HK-2 (cell line): ENCODE measurements at regions not wholly inside any gene's neighbourhood (a gene's known extent, or its start where the extent isn't known, plus 50 kb on each side); places are given as distances from the start of the nearest gene placed in this dataset.

ENCODE experiments used
- DNase-seq: peaks from one replicate; pipeline ENCODE4 v3.0.0-alpha.2; 2018; ENCODE audit not compliant: unreplicated experiment

- no peak for DNase-seq
Observed at GRCh38 chr1:36643371-36644270, 160.9 kb upstream of the CSF3R start.

DNA sequence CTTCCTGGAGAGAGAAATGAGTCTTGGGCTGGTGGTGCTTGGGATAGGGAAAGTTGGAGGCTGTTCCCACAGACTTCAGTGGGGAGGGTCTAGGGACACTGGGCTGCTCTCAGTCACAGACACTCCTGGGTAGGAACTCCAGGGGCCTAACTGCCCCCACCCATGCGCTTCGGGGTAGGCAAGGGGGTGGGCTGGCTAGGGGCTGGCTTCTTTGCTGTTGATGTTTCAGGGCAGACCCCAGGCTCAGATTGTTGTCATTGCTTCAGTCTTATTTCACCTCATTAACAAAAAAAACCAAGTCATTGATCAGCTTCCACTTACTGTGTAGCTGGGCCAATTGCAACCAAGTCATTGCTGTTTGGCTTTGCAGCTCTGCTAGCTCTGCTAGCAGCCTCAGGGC lies 160.1 kb upstream of the CSF3R start:
- DNase-seq: no peak

DNA sequence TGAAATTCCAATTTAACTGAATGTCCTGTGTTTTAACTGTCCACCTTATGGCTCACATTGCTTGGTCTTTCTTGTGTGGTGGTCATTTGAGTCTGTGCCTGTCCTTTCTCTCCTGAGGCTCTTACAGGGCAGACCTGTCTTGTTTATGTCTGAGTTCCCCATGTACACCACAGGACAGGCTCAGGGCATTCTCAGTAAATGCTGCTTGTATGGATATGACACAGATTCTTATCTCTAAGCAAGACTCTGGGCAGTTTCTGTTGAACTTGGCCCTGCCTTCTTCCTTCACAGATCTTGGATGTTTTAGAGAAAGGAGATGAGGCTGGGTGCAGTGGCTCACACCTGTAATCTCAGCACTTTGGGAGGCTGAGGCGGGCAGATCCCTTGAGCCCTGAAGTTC lies 159.1 kb upstream of the CSF3R start:
- DNase-seq: no peak

- DNase-seq: no peak
Observed at GRCh38 chr1:36639461-36639860, 156.7 kb upstream of the CSF3R start.

DNA sequence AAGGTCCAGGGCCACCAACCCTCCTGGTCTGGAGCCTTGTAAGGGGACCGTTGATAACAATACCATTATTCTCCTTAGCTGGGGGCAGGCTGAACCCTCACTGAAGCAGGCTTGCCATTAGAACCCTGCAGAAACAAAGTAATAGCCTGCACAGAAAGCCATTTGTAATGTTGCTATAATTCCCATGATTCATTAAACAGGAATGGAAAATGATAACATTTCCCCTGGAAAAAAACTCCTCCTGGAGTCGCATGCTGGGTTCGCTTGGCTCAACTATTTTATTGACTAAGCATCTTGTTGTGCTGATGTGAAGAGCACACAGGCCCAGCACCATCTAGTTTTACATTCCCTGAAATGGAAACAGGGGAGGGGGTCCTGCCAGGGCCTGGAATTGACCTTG lies 155.6 kb upstream of the CSF3R start:
- no peak for DNase-seq

DNA sequence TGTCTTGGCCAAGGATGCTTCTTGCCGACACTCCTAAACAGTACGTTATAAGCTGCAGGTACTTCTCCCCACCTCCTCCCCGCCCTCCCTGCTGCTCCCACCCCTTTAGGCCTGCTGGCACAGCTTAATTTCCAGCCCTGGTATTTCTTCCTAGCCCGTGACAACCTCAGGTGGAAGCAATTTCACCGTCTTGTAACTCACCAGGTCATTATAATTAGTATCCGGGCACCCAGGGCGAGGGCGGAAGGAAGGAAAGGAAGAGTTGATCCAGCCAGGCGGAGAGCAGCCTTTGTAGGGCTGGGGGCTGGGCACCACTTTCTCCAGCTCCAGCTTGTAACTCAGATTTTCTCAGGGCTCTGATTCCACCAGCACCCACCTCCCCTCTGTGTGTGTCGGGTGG lies 153.5 kb upstream of the CSF3R start:
- no peak for DNase-seq

DNA sequence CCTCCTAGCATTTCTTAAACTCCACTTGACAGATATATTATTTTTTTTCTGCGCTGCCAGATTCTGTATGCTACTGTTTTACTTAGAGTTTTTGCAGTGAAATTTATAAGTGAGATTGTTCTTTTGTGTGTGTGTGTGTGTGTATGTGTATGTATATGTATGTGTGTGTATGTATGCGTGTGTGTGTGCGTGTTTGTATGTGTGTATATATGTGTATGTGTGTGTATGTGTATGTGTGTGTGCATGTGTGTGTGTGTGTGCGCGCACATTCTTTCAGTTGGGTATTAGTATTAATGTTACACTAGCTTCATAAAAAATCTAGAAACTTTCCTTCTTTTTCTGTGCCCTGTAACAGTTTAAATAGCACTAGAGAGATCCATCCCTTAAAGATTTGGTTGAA lies 152.6 kb upstream of the CSF3R start:
- no peak for DNase-seq

DNA sequence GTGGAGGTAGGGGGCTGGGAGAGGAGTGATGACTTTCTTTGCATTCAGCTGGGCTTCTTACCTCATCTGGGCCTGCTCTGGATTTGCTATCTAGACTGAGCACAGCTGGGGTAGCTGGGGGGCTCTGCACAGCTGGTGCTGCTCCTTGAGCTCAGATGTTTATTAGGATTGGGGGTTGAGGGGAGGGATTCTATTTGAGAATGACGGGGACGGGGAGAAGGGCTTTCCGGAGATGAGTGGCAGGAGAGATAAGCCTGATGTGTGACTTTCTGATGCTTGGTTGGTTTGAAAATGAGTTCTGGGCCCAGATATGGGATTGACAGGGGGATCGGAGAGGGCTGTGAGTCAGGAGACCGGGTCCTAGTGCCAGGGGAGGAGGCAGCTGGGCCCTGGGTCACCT lies 146.1 kb upstream of the CSF3R start:
- DNase-seq: no peak

GRCh38 chr1:36626435-36626834 lies 143.7 kb upstream of the CSF3R start:
- DNase-seq: no peak

GRCh38 chr1:36625935-36626310 lies 143.2 kb upstream of the CSF3R start:
- no peak for DNase-seq

DNA sequence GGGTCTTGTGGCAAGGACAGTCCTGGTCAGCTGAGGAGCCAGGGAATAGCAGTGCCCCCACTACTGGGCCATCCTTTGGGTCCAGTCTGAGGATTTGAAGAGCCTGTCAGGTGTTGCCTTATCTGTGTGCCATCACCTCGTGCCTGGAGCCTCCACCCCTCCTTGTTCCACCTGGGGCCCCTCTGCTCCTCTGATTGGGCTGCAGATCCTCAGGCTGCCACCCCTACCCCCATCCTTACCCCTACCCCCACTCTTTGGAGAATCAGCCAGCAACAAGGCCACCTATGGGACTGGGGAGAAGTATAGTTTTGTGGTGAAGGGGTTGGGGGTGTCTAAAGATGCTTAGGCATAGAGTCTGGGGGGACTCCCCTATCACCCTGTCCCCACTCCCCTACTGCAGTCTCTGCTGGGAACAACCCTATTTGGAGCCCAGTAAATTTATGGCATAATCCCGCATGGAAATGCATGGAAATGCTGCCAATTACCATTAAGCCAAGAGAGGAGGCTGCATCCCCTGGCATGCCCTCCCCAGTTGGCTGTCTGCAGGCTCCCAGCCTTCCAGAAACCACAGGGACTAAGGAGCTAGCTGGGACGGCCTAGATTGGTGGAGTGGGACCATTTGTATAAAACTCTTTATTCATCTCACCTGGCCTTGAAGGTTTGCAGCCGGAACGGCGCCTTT lies 142.7 kb upstream of the CSF3R start:
- DNase-seq: no peak

GRCh38 chr1:36624466-36624865 lies 141.8 kb upstream of the CSF3R start:
- no peak for DNase-seq

DNA sequence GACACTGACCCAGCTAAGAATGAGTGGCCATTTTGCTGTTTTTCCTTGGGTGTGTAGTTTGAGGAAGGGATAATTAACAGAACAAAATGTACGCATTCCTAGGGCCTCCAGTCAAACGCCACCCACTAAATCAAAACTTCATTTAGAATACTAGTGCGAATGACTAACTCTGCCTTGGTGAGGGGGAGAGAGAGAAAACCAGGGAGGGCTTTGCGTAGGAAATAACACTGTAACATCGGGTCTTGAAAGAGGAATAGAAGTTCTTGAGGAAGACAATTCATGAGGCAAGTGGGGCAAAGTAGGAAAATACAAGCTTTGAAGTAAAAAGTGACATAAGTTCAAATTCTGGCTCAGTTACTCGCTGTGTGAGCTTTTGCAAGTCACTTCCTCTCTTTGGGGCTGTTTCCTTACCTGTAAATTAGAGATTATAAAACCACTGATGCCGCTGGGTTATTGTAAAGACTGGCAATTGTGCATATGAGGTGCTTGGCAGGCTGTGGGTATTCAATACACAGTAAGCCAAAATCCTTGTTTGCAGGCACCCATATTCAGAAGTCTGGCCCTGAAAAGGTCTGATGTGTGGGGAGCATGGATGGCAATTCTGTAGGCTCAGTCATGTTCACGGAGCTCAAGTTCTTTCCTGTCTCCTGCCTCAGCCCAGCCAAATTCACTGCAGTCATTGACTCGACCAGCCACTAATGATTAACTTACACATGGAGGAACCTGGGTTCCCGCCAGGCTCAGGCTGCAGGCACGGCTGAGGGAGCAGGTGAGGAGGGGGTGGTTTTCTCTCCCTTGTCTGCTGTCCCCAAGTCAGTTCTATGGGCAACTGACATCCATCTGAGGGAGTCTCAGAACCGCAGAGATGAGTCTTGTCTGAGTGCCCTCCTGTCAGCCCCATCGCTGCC lies 140.3 kb upstream of the CSF3R start:
- peak; percentile 8 for DNase-seq

GRCh38 chr1:36621531-36621930 lies 138.8 kb upstream of the CSF3R start:
- DNase-seq: no peak

DNA sequence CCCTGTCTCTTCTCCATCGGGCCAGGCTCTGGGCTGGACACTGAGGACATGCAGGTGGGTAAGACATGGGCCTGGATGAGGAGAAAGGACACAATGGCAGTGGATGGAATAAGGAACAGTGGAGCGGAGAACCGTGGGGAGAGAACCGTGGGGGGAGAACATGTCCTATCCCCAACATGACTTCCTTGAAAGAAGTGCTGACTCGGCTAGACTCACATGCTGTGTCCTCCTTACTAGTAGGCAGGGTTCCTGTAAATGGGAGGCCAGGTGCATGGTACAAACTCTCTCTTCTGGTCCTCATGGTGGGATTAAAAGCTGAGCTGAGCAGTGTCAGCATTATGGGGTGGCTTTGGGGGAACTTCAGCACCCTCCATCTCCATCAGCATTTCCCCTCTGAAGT lies 137.4 kb upstream of the CSF3R start:
- no peak for DNase-seq

DNA sequence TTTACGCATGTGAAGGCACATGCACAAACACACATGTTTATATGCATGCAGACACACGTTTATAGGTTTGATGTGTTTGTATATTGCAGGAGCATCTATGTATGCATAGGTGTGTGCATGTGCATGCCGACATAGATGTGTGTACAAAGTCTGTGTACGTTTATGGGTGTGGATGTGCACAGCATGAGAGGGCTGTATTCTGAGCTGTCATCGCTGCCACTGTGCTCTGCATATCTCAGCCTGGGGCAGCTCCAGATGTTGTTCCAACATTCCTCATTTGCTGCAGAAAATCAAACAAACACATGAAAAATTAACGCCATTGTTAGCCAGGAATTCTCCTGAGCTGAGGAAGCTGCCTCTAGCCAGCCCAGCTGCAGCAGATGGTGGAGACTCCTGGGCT lies 132.3 kb upstream of the CSF3R start:
- no peak for DNase-seq

- no peak for DNase-seq
Observed at GRCh38 chr1:36614571-36614970, 131.9 kb upstream of the CSF3R start.

- no peak for DNase-seq
Observed at GRCh38 chr1:36613721-36614120, 131.0 kb upstream of the CSF3R start.

GRCh38 chr1:36612881-36613280 lies 130.2 kb upstream of the CSF3R start:
- DNase-seq: no peak

DNA sequence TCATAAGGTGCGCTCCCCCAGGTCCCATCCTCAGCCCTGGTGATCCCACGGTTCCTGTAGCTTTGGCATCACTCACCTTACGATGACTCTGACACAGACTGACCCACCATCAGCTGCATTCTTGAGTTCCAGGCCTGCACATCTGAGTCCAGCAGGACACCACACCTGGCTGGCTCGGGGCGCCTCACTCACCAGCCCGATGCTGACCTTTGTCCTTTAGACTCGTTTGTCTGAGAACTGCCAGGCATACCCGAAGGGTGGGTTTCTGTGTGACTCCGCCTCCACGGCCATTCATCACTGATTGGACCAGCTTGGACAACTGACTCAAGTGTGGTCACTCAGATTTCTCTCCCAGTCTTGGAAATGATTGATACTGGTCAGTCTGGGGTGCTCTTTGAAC lies 129.4 kb upstream of the CSF3R start:
- DNase-seq: no peak

DNA sequence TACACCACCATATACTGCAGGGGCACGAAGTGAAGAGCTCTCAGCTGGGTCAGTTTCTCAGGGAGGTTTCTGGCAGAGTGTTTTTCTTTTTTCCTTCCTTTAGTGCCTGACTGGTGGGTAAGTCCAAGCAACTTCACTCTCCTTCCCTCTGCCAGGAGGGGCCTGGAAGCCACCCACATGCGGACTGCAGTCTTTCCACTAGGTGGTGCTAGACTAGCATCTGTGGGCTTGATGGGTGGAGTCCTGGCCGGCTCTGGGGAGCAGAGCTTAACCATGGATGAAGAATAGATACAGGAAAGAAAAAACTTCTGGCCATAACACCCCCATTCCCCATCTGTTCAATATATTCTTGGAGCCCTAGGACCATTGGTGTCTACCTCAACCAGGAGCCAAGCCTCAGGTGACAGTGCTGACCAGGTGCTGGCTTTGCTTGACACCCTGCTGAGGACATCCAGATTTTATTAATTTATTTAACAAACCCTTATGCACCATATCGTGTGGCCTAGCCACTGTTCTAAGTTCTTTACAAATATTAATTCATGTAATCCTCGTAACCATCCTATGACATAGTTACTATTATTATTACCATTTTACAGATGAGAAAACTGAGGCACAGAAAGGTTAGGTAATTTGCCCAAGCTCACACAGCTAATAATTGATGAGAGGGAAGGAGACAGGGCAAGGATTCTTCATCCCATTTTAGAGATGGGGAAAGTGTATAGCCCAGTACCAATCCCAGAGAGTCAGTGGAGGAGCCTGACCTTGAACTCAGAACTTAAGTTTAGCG lies 126.7 kb upstream of the CSF3R start:
- peak; percentile 57 for DNase-seq

GRCh38 chr1:36608272-36608671 lies 125.6 kb upstream of the CSF3R start:
- DNase-seq: no peak
